Esophagus muscularis mucosa (tissue), 4 donors: ENCODE measurements at regions not wholly inside any gene's neighbourhood (a gene's known extent, or its start where the extent isn't known, plus 50 kb on each side); places are given as distances from the start of the nearest gene placed in this dataset.

ENCODE experiments used
- CTCF ChIP-seq, 3 experiments: fragments of 200-600 bp in 2 of 3; fragments of 450-650 bp in 1 of 3; sonication (generic) in 2 of 3; IDR thresholded peaks; one replicate each; pipeline ENCODE4 v1.5.1; 2017 to 2019; ENCODE audit warnings: antibody characterized with exemption in 3 of 3, mild to moderate bottlenecking in 2 of 3, moderate library complexity in 1 of 3
- EP300 ChIP-seq: sonication (generic); formaldehyde crosslinking; IDR thresholded peaks from one replicate; pipeline ENCODE4 v1.6.1; 2017; ENCODE audit warnings: antibody characterized with exemption
- POLR2A ChIP-seq: fragments of 450-650 bp; IDR thresholded peaks from one replicate; pipeline ENCODE4 v1.6.1; 2017; ENCODE audit warnings: antibody characterized with exemption, moderate library complexity, mild to moderate bottlenecking, low read depth
- POLR2AphosphoS5 ChIP-seq, 2 donors: sonication (generic); formaldehyde crosslinking; IDR thresholded peaks; one replicate each; pipeline ENCODE4 v1.6.1; 2017; ENCODE audit warnings: antibody characterized with exemption in 2 of 2

DNA sequence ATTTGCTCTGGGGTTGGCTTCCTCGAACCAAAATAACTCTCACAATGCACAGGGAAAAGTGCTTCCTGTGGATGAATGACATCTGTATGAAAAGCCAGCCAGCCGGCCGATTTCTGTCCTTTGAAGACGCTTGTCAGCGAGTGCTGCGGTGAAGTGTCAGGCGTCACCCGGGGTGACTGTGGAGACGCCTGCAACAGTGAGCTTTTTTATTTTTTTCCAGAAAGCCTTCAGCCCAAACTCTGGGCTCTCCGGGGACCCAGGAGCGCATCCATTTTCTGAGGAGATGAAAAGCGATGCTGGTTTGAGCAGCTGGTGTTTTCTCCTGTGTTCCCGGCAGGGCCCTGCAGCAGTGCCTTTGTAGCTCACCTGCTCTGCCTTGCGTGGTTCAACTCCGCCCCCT is 147.9 kb upstream of the MYL2 start:
- TF ChIP-seq CTCF (IDR thresholded peaks at IDR 0.05) = no peak
- no peak for TF ChIP-seq POLR2A
- TF ChIP-seq POLR2AphosphoS5 (IDR thresholded peaks at IDR 0.05) = no peak
- TF ChIP-seq EP300 = no peak
